WI38 (cell line): ENCODE measurements at regions not wholly inside any gene's neighbourhood (a gene's known extent, or its start where the extent isn't known, plus 50 kb on each side); places are given as distances from the start of the nearest gene placed in this dataset.

ENCODE experiments used
- H3K4me3 ChIP-seq: 2 replicates; pipeline ENCODE4 v1.5.1; 2011; ENCODE audit warnings: low read depth, mild to moderate bottlenecking, control low read depth, low read length
- CTCF ChIP-seq: IDR thresholded peaks from 2 replicates; pipeline ENCODE4 v1.5.1; 2012; ENCODE audit warnings: low read depth, mild to moderate bottlenecking, control low read depth, low read length

- TF ChIP-seq CTCF = no peak
- no peak overlapping the region for H3K4me3 ChIP-seq
Observed at GRCh38 chr17:53633856-53634255, 188.9 kb upstream of the KIF2B start.

- TF ChIP-seq CTCF = no peak
- H3K4me3 ChIP-seq = no peak overlapping the region
Observed at GRCh38 chr17:53631486-53631885, 191.2 kb upstream of the KIF2B start.

DNA sequence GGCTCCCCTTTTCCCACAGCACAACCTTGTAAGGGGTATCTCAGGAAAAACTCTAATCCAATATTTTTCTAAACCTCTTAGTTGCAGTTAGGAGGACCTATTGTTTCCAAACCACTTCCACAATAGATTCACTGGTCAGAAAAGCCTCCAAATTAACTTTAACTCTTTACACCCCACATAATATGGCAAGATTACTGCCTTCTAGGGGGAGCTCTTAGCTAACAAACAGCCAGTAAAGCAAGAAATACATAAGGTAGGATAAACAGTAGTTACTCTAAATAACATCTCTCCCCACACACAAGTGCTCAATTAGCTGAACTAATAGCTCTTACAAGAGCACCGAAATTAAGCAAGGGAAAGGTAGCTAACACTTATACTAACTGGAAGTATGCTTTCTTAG, 192.1 kb upstream of the KIF2B start:
- no peak for TF ChIP-seq CTCF
- no peak overlapping the region for H3K4me3 ChIP-seq

DNA sequence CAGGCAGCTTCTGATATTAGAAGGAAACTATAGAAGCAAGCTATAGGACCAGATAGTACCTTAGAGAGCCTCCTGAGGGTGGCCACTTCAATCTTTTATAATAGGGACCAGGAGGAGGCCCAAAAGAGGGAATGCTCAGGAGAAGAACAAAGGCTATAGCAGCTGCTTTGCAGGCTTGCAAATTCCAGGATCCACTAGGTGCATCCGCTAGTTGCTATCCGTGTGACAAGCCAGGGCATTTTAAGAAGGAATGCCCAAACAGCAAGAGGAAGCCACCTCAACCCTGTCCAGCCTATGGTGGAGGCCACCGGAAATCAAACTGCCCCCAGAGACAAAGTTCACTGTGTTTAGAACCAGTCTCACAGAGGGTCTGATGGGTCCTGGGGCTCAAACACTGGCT, 192.6 kb upstream of the KIF2B start:
- TF ChIP-seq CTCF = no peak
- H3K4me3 ChIP-seq = no peak overlapping the region

GRCh38 chr17:53629188-53629587, 193.5 kb upstream of the KIF2B start:
- TF ChIP-seq CTCF = no peak

DNA sequence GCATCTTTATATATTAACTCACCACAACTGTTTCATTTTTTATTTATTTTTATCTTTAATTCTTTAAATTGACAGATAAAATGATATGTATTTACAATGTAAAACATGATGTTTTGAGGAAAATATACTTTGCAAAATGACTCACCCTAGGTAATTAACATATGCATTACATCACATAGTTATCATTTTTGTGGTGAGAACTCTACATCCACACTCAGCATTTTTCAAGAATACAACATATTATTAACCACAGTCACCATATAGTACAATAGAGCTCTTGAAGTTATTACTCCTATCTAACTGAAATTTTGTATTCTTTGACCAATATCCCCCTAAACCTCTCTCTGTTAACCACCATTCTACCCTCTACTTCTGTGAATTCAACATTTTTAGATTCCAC, 194.7 kb upstream of the KIF2B start:
- H3K4me3 ChIP-seq = no peak overlapping the region

More at GRCh38 chr17:53629188-53629587, 193.5 kb upstream of the KIF2B start:
- H3K4me3 ChIP-seq = no peak overlapping the region

DNA sequence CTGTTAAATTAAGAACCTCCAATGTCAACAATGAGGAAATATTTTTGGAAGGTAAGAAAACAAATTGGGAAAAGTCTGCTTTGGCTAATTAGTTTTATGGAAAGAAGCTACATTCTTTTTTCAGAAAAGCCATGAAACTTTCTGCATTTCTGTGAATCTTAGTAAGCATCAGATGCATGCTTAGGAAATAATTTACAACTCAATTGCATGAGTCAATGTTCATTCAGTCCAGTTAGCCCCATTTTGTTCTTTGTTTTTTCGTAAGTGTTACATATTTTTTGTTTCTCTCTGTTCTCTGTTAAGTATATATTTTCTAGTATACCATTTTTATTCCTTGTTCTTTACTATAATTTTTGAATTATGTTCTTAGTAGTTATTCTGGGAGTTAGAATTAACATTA, 195.2 kb upstream of the KIF2B start:
- TF ChIP-seq CTCF = no peak
- no peak overlapping the region for H3K4me3 ChIP-seq

More for the DNA sequence above, 194.7 kb upstream of the KIF2B start:
- TF ChIP-seq CTCF = no peak
